Mesenchymal stem cell (in vitro differentiated cells and primary cell): ENCODE measurements at regions not wholly inside any gene's neighbourhood (a gene's known extent, or its start where the extent isn't known, plus 50 kb on each side); places are given as distances from the start of the nearest gene placed in this dataset.
"Not testable (repeated sequence)": the region's sequence is repeated elsewhere in the genome, so short reads cannot be mapped to it uniquely, and the experiment has no call there.

Experiments used
- DNase-seq: peaks from one replicate; pipeline ENCODE4 v3.0.0-alpha.2; 2013
- H2AFZ ChIP-seq: one replicate; pipeline ENCODE4 v1.6.1; 2013; ENCODE audit warnings: low read depth, mild to moderate bottlenecking, control low read depth, inconsistent platforms, low read length, moderate library complexity
- H2AK5ac ChIP-seq: 2 replicates; pipeline ENCODE4 v1.6.1; 2013; ENCODE audit warnings: low read length, moderate library complexity, mild to moderate bottlenecking, inconsistent platforms; ENCODE audit not compliant: severe bottlenecking
- H2BK120ac ChIP-seq: one replicate; pipeline ENCODE4 v1.6.1; 2013; ENCODE audit warnings: low read depth, mild to moderate bottlenecking, inconsistent platforms, low read length, moderate library complexity
- H2BK12ac ChIP-seq, 2 experiments: one replicate each; pipeline ENCODE4 v1.6.1; 2013; ENCODE audit warnings: inconsistent platforms in 2 of 2, low read length in 2 of 2, mild to moderate bottlenecking in 2 of 2, moderate library complexity in 2 of 2, control low read depth in 1 of 2
- H2BK15ac ChIP-seq: one replicate; pipeline ENCODE4 v1.6.1; 2013; ENCODE audit warnings: mild to moderate bottlenecking, low read depth, inconsistent platforms; ENCODE audit not compliant: poor library complexity, severe bottlenecking
- H2BK5ac ChIP-seq: 2 replicates; pipeline ENCODE4 v1.6.1; 2013; ENCODE audit warnings: low read depth, mild to moderate bottlenecking, low read length, control low read depth, inconsistent platforms; ENCODE audit not compliant: poor library complexity, severe bottlenecking
- H3K14ac ChIP-seq, 2 experiments: one replicate each; pipeline ENCODE4 v1.6.1; 2013; ENCODE audit warnings: inconsistent platforms in 2 of 2, low read length in 2 of 2, control low read depth in 1 of 2, mild to moderate bottlenecking in 1 of 2, moderate library complexity in 1 of 2
- H3K18ac ChIP-seq, 2 experiments: one replicate each; pipeline ENCODE4 v1.6.1; 2013; ENCODE audit warnings: inconsistent platforms in 2 of 2, low read length in 2 of 2, control low read depth in 1 of 2, low read depth in 1 of 2, mild to moderate bottlenecking in 1 of 2
- H3K23ac ChIP-seq, 2 experiments: one replicate each; pipeline ENCODE4 v1.6.1; 2013; ENCODE audit warnings: inconsistent platforms in 2 of 2, low read length in 2 of 2, mild to moderate bottlenecking in 2 of 2, moderate library complexity in 2 of 2, control low read depth in 1 of 2
- H3K27ac ChIP-seq: 2 replicates; pipeline ENCODE4 v1.5.1; 2013; ENCODE audit warnings: mild to moderate bottlenecking, moderate library complexity, low read length, control low read depth, inconsistent platforms; ENCODE audit not compliant: poor library complexity, severe bottlenecking
- H3K27me3 ChIP-seq, 2 experiments: 2 replicates each; pipeline versions ENCODE4 v1.6.1 to v1.7.0; 2013; ENCODE audit warnings: low read length in 2 of 2, mild to moderate bottlenecking in 2 of 2, moderate library complexity in 2 of 2, control low read depth in 1 of 2, inconsistent platforms in 1 of 2; ENCODE audit not compliant: control insufficient read depth in 1 of 2, insufficient read depth in 1 of 2
- H3K36me3 ChIP-seq, 2 experiments: 2 replicates each; pipeline versions ENCODE4 v1.6.1 to v1.7.0; 2013; ENCODE audit warnings: low read length in 2 of 2, control low read depth in 1 of 2, inconsistent platforms in 1 of 2, low read depth in 1 of 2, mild to moderate bottlenecking in 1 of 2; ENCODE audit not compliant: insufficient read depth in 2 of 2, control insufficient read depth in 1 of 2
- H3K4ac ChIP-seq, 2 experiments: one replicate each; pipeline ENCODE4 v1.6.1; 2013; ENCODE audit warnings: inconsistent platforms in 2 of 2, low read length in 2 of 2, mild to moderate bottlenecking in 2 of 2, moderate library complexity in 2 of 2, control low read depth in 1 of 2, low read depth in 1 of 2
- H3K4me1 ChIP-seq: 2 replicates; pipeline ENCODE4 v1.6.1; 2013; ENCODE audit warnings: low read depth, low read length, control low read depth; ENCODE audit not compliant: control insufficient read depth, insufficient read depth
- H3K4me2 ChIP-seq: 2 replicates; pipeline ENCODE4 v1.6.1; 2013; ENCODE audit warnings: low read length, mild to moderate bottlenecking, inconsistent platforms; ENCODE audit not compliant: poor library complexity, severe bottlenecking
- H3K4me3 ChIP-seq, 2 experiments: 2 replicates each; pipeline versions ENCODE4 v1.5.1 to v1.7.0; 2013; ENCODE audit warnings: low read length in 2 of 2, mild to moderate bottlenecking in 2 of 2, control low read depth in 1 of 2, low read depth in 1 of 2; ENCODE audit not compliant: insufficient read depth in 1 of 2
- H3K79me1 ChIP-seq: replicated peaks from 2 replicates; pipeline ENCODE4 v1.6.1; 2013; ENCODE audit warnings: mild to moderate bottlenecking, control low read depth, low read length, inconsistent platforms; ENCODE audit not compliant: poor library complexity, severe bottlenecking
- H3K9ac ChIP-seq: 2 replicates; pipeline ENCODE4 v1.7.0; 2013; ENCODE audit warnings: mild to moderate bottlenecking, low read length, moderate library complexity
- H3K9me3 ChIP-seq: 2 replicates; pipeline ENCODE4 v1.7.0; 2013; ENCODE audit warnings: mild to moderate bottlenecking, low read length; ENCODE audit not compliant: control insufficient read depth
- H4K8ac ChIP-seq: one replicate; pipeline ENCODE4 v1.6.1; 2013; ENCODE audit warnings: inconsistent platforms, mild to moderate bottlenecking, low read length, moderate library complexity
- H4K91ac ChIP-seq: one replicate; pipeline ENCODE4 v1.6.1; 2013; ENCODE audit warnings: mild to moderate bottlenecking, low read length, inconsistent platforms
- WGBS: methylation state at CpG from one replicate; pipeline ENCODE4 v1.1.7; 2013; ENCODE audit warnings: mixed read lengths; 5-methylcytosine and 5-hydroxymethylcytosine counted together

- not testable (repeated sequence) for H3K4me1 ChIP-seq, DNase-seq, H3K9ac ChIP-seq, H3K4ac ChIP-seq, H2BK12ac ChIP-seq, H4K8ac ChIP-seq, H2BK120ac ChIP-seq, H3K36me3 ChIP-seq, H2AK5ac ChIP-seq, H4K91ac ChIP-seq, H3K18ac ChIP-seq, H3K23ac ChIP-seq, H2AFZ ChIP-seq, H3K4me2 ChIP-seq, H3K9me3 ChIP-seq, H3K79me1 ChIP-seq, H2BK15ac ChIP-seq, H3K27ac ChIP-seq, H3K4me3 ChIP-seq, H3K14ac ChIP-seq, H2BK5ac ChIP-seq
- H3K27me3 ChIP-seq: peaks cover 0 to 21% of the 10 kb centered on the region in 2 experiments
- WGBS: 91% methylated on average over 23 of the region's 28 CpGs
These were observed 130.2 kb downstream of the IGLL1 start for GRCh38 chr22:23449748-23450433.

GRCh38 chr22:23448499-23449288 is 131.4 kb downstream of the IGLL1 start:
- DNase-seq, H3K18ac ChIP-seq, H2BK12ac ChIP-seq, H2BK120ac ChIP-seq, H4K8ac ChIP-seq, H3K9ac ChIP-seq, H2BK5ac ChIP-seq, H3K23ac ChIP-seq, H3K9me3 ChIP-seq, H3K79me1 ChIP-seq, H3K14ac ChIP-seq, H3K4me2 ChIP-seq, H3K4me3 ChIP-seq, H2BK15ac ChIP-seq, H4K91ac ChIP-seq, H2AK5ac ChIP-seq, H3K4me1 ChIP-seq, H3K36me3 ChIP-seq, H3K27ac ChIP-seq, H3K4ac ChIP-seq, H2AFZ ChIP-seq: not testable (repeated sequence)
- peaks cover 0 to 16% of the 10 kb centered on the region in 2 experiments for H3K27me3 ChIP-seq
- 76% methylated on average over 24 of the region's 31 CpGs for WGBS

DNA sequence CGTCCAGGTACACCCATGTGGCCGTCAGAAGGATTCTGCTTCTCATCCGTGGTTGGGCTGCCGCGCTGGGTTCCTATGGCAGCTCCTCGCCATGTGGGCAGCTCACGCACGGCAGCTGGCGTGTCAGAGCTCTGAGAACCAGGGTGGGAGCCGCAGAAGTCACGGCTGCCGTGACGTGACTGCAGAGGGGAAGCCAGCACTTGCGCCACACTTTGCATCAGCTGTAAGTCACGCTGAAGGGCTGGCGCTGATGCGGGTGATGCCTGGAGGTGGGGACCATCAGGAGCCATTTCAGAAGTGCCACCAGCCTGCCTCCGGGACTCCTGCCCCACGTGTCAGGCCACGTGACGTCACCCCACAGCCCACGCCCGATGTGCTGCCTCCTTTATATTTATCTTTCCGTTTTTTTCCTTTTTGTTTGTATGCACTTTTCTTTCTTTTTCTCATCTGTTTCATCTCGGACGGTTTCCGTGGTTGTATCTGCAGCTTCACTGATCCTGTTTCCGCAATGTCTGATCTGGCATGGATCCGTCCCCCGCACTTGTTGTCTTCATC is 133.2 kb downstream of the IGLL1 start:
- no peak overlapping the region for H4K91ac ChIP-seq
- H3K27me3 ChIP-seq: peaks cover 0 to 6% of the 10 kb centered on the region in 2 experiments
- 97% methylated on average over 30 of the region's 30 CpGs for WGBS
- H3K79me1 ChIP-seq: no peaks in the 10 kb centered on the region
- no peak overlapping the region for H2AFZ ChIP-seq
- H3K36me3 ChIP-seq: no peaks in the 10 kb centered on the region
- no peak overlapping the region for H2BK15ac ChIP-seq
- no peak overlapping the region for H3K23ac ChIP-seq
- no peak overlapping the region for H3K9ac ChIP-seq
- H2BK5ac ChIP-seq: no peak overlapping the region
- no peak overlapping the region for H3K4ac ChIP-seq
- H3K18ac ChIP-seq: no peak overlapping the region
- peaks cover 8% of the 10 kb centered on the region for H3K9me3 ChIP-seq
- no peak overlapping the region for H2BK12ac ChIP-seq
- H3K4me3 ChIP-seq: no peak overlapping the region
- H2BK120ac ChIP-seq: no peak overlapping the region
- DNase-seq: no peak
- no peaks in the 10 kb centered on the region for H3K4me1 ChIP-seq
- no peak overlapping the region for H4K8ac ChIP-seq
- H3K14ac ChIP-seq: no peak overlapping the region
- no peak overlapping the region for H2AK5ac ChIP-seq
- H3K27ac ChIP-seq: no peak overlapping the region
- H3K4me2 ChIP-seq: no peak overlapping the region

DNA sequence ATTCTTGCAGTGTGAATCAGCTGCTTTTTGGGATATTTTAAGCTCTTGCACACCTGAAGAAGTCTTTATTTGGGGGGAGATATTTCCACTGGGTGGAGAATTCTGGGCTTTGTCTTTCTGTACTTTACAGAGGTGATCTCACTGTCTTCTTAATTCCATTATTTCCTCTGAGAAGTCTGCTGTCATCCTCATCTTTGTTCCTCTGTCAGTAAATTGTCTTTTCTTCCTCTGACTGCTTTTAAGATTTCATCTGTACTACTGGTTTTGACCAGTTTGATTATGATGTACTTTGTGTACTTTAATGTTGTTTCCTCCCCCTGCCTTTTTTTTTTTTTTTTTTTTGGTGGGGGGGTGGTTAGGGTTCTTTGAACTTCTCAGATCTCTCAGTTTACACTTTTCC is 133.9 kb downstream of the IGLL1 start:
- not testable (repeated sequence) for H3K4me3 ChIP-seq, H3K4me2 ChIP-seq, H2AK5ac ChIP-seq, H3K27me3 ChIP-seq, H2BK120ac ChIP-seq, H3K79me1 ChIP-seq, H2AFZ ChIP-seq, H4K8ac ChIP-seq, H2BK15ac ChIP-seq, H3K4ac ChIP-seq, H3K4me1 ChIP-seq, H3K9ac ChIP-seq, H3K18ac ChIP-seq, H3K9me3 ChIP-seq, DNase-seq, H3K23ac ChIP-seq, H3K14ac ChIP-seq, H3K36me3 ChIP-seq, H2BK12ac ChIP-seq, H2BK5ac ChIP-seq, H4K91ac ChIP-seq, H3K27ac ChIP-seq
